Parathyroid adenoma (tissue), 2 donors: ENCODE measurements at regions not wholly inside any gene's neighbourhood (a gene's known extent, or its start where the extent isn't known, plus 50 kb on each side); places are given as distances from the start of the nearest gene placed in this dataset.

Experiments
- H2AFZ ChIP-seq: fragments of 300-600 bp; sonication (generic); one replicate; pipeline ENCODE4 v1.7.0; 2017; ENCODE audit warnings: antibody characterized with exemption, mild to moderate bottlenecking
- H3K27ac ChIP-seq: fragments of 300-600 bp; sonication (generic); one replicate; pipeline ENCODE4 v1.7.0; 2017
- H3K27me3 ChIP-seq: fragments of 300-600 bp; sonication (generic); one replicate; pipeline ENCODE4 v1.7.0; 2017; ENCODE audit warnings: low read length; ENCODE audit not compliant: control insufficient read depth, insufficient read depth
- H3K36me3 ChIP-seq: fragments of 300-600 bp; sonication (generic); one replicate; pipeline ENCODE4 v1.7.0; 2017; ENCODE audit warnings: low read length; ENCODE audit not compliant: control insufficient read depth, insufficient read depth
- H3K4me1 ChIP-seq: fragments of 300-600 bp; sonication (generic); one replicate; pipeline ENCODE4 v1.7.0; 2017; ENCODE audit warnings: control low read depth
- H3K4me2 ChIP-seq: fragments of 300-600 bp; sonication (generic); one replicate; pipeline ENCODE4 v1.7.0; 2017; ENCODE audit warnings: low read length
- H3K4me3 ChIP-seq: fragments of 300-600 bp; sonication (generic); one replicate; pipeline ENCODE4 v1.7.0; 2017; ENCODE audit warnings: low read depth, low read length
- H3K79me2 ChIP-seq: fragments of 300-600 bp; sonication (generic); one replicate; pipeline ENCODE4 v1.7.0; 2017; ENCODE audit warnings: control low read depth
- H3K9ac ChIP-seq: fragments of 300-600 bp; sonication (generic); one replicate; pipeline ENCODE4 v1.7.0; 2017; ENCODE audit warnings: mild to moderate bottlenecking
- H3K9me3 ChIP-seq: fragments of 300-600 bp; sonication (generic); one replicate; pipeline ENCODE4 v1.7.0; 2017; ENCODE audit warnings: low read length; ENCODE audit not compliant: control insufficient read depth
- CTCF ChIP-seq: fragments of 300-600 bp; sonication (generic); IDR thresholded peaks from one replicate; pipeline ENCODE4 v1.7.0; 2017; ENCODE audit warnings: antibody characterized with exemption, mild to moderate bottlenecking
- donor health status: primary hyperparathyroidism.

GRCh38 chr1:166579557-166580501 is 259.4 kb upstream of the POGK start:
- no peak overlapping the region for H2AFZ ChIP-seq
- H3K9me3 ChIP-seq = no peaks in the 10 kb centered on the region
- H3K4me2 ChIP-seq = no peak overlapping the region
- H3K27me3 ChIP-seq = no peaks in the 10 kb centered on the region
- no peaks in the 10 kb centered on the region for H3K79me2 ChIP-seq
- no peak overlapping the region for H3K4me3 ChIP-seq
- TF ChIP-seq CTCF = no peak
- no peaks in the 10 kb centered on the region for H3K4me1 ChIP-seq
- no peak overlapping the region for H3K27ac ChIP-seq
- no peaks in the 10 kb centered on the region for H3K36me3 ChIP-seq
- no peak overlapping the region for H3K9ac ChIP-seq

GRCh38 chr1:166588741-166589140 is 250.5 kb upstream of the POGK start:
- no peak overlapping the region for H3K4me3 ChIP-seq
- no peak overlapping the region for H3K4me2 ChIP-seq
- H3K36me3 ChIP-seq = no peaks in the 10 kb centered on the region
- no peaks in the 10 kb centered on the region for H3K9me3 ChIP-seq
- H3K79me2 ChIP-seq = no peaks in the 10 kb centered on the region
- H3K4me1 ChIP-seq = no peaks in the 10 kb centered on the region
- H2AFZ ChIP-seq = no peak overlapping the region
- no peak overlapping the region for H3K9ac ChIP-seq
- TF ChIP-seq CTCF = no peak
- no peak overlapping the region for H3K27ac ChIP-seq
- H3K27me3 ChIP-seq = no peaks in the 10 kb centered on the region

GRCh38 chr1:166590161-166590560 is 249.1 kb upstream of the POGK start:
- no peak for TF ChIP-seq CTCF
- H2AFZ ChIP-seq = no peak overlapping the region

DNA sequence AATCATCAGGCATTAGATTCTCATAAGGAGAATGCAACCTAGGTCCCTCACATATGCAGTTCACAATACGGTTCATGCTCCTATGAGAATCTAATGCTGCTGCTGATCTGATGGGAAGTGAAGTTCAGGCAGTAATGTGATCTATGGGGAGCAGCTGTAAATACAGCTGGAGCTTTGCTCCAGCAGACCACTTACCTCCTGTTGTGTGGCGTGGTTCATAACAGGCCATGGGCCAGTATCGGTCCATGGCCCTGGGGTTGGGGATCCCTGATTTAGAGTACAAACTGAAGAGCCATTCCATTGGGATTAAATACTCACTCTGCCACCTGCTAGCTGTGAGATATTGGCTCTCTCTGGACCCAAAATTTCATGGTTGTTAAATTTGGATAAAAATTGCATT is 244.6 kb upstream of the POGK start:
- no peaks in the 10 kb centered on the region for H3K79me2 ChIP-seq
- no peak overlapping the region for H2AFZ ChIP-seq
- no peak for TF ChIP-seq CTCF
- H3K9me3 ChIP-seq = no peaks in the 10 kb centered on the region
- H3K27me3 ChIP-seq = no peaks in the 10 kb centered on the region
- no peak overlapping the region for H3K27ac ChIP-seq
- H3K4me3 ChIP-seq = no peak overlapping the region
- no peaks in the 10 kb centered on the region for H3K4me1 ChIP-seq
- H3K9ac ChIP-seq = no peak overlapping the region
- no peaks in the 10 kb centered on the region for H3K36me3 ChIP-seq
- no peak overlapping the region for H3K4me2 ChIP-seq

More at GRCh38 chr1:166590161-166590560, 249.1 kb upstream of the POGK start:
- H3K27ac ChIP-seq = no peak overlapping the region
- no peaks in the 10 kb centered on the region for H3K27me3 ChIP-seq
- H3K4me3 ChIP-seq = no peak overlapping the region
- H3K36me3 ChIP-seq = no peaks in the 10 kb centered on the region
- H3K4me2 ChIP-seq = no peak overlapping the region
- no peaks in the 10 kb centered on the region for H3K9me3 ChIP-seq
- no peaks in the 10 kb centered on the region for H3K79me2 ChIP-seq
- no peak overlapping the region for H3K9ac ChIP-seq
- no peaks in the 10 kb centered on the region for H3K4me1 ChIP-seq

DNA sequence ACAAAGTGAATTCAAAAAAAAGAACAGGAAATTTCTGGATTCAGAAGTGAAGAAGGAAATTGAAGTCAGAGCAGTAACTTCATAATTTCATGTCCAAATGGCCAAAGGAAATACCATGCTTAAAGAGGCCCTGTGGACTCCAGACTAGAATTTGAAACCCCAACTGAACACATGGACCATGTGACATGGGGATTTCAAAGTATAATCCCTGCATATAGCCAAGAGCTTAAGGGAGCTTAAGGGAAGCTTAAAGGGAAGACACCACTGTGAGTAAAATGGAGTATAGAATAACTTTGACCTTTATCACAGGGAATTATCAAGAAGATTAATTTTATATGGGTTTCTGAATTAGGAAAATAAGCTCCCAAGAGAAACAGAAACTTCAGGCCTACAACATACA is 241.8 kb upstream of the POGK start:
- no peaks in the 10 kb centered on the region for H3K79me2 ChIP-seq
- no peak overlapping the region for H2AFZ ChIP-seq
- H3K36me3 ChIP-seq = no peaks in the 10 kb centered on the region
- H3K9ac ChIP-seq = no peak overlapping the region
- H3K9me3 ChIP-seq = no peaks in the 10 kb centered on the region
- H3K27ac ChIP-seq = no peak overlapping the region
- H3K4me3 ChIP-seq = no peak overlapping the region
- no peak overlapping the region for H3K4me2 ChIP-seq
- no peaks in the 10 kb centered on the region for H3K4me1 ChIP-seq
- no peak for TF ChIP-seq CTCF
- no peaks in the 10 kb centered on the region for H3K27me3 ChIP-seq
